Keratinocyte (primary cell): ENCODE measurements at regions not wholly inside any gene's neighbourhood (a gene's known extent, or its start where the extent isn't known, plus 50 kb on each side); places are given as distances from the start of the nearest gene placed in this dataset.

Source experiments
- DNase-seq: peaks from one replicate; pipeline ENCODE4 v3.0.0-alpha.2; 2011; ENCODE audit warnings: low read depth, missing footprints, low spot score
- FAIRE-seq: peaks from 2 replicates; lab custom pipeline; 2011; peaks lifted over from hg19 to GRCh38; lab: Jason Lieb, UNC
- H2AFZ ChIP-seq: 2 replicates; pipeline ENCODE4 v1.6.0; 2012; ENCODE audit warnings: low read length, control low read depth, inconsistent platforms; ENCODE audit not compliant: control insufficient read depth
- H3K27ac ChIP-seq: 2 replicates; pipeline ENCODE4 v1.5.1; 2011; ENCODE audit warnings: low read length; ENCODE audit not compliant: control insufficient read depth, insufficient read depth
- H3K27me3 ChIP-seq: 3 replicates; pipeline ENCODE4 v1.6.0; 2011; ENCODE audit warnings: low read length; ENCODE audit not compliant: control insufficient read depth, insufficient read depth; ENCODE audit errors: extremely low read depth
- H3K36me3 ChIP-seq, 2 experiments: 2 replicates in 1 of 2; 3 replicates in 1 of 2; pipeline ENCODE4 v1.5.1; 2011; ENCODE audit warnings: low read length in 2 of 2, mild to moderate bottlenecking in 1 of 2; ENCODE audit not compliant: control insufficient read depth in 2 of 2, insufficient read depth in 2 of 2; ENCODE audit errors: extremely low read depth in 1 of 2
- H3K4me1 ChIP-seq: 3 replicates; pipeline ENCODE4 v1.5.1; 2011; ENCODE audit warnings: low read length; ENCODE audit not compliant: control insufficient read depth, insufficient read depth; ENCODE audit errors: extremely low read depth
- H3K4me2 ChIP-seq: 3 replicates; pipeline ENCODE4 v1.6.0; 2011; ENCODE audit warnings: low read depth, low read length; ENCODE audit not compliant: control insufficient read depth, insufficient read depth; ENCODE audit errors: extremely low read depth
- H3K4me3 ChIP-seq, 3 experiments: fragments of 200-600 bp in 1 of 3; sonication (generic) in 1 of 3; 2 replicates in 2 of 3; 3 replicates in 1 of 3; pipeline ENCODE4 v1.5.1; 2011 to 2016; ENCODE audit warnings: low read length in 3 of 3, mild to moderate bottlenecking in 3 of 3, control low read depth in 2 of 3, inconsistent platforms in 1 of 3, low read depth in 1 of 3, mixed read lengths in 1 of 3, mixed run types in 1 of 3, moderate library complexity in 1 of 3; ENCODE audit not compliant: control insufficient read depth in 2 of 3, insufficient read depth in 2 of 3; ENCODE audit errors: extremely low read depth in 1 of 3
- H3K79me2 ChIP-seq: 2 replicates; pipeline ENCODE4 v1.6.0; 2012; ENCODE audit warnings: low read length; ENCODE audit not compliant: control insufficient read depth, insufficient read depth
- H3K9ac ChIP-seq: 3 replicates; pipeline ENCODE4 v1.6.0; 2011; ENCODE audit warnings: low read length; ENCODE audit not compliant: control insufficient read depth, insufficient read depth; ENCODE audit errors: extremely low read depth
- H3K9me1 ChIP-seq: 3 replicates; pipeline ENCODE4 v1.6.0; 2011; ENCODE audit warnings: low read length; ENCODE audit not compliant: control insufficient read depth, insufficient read depth; ENCODE audit errors: extremely low read depth
- H3K9me3 ChIP-seq: 2 replicates; pipeline ENCODE4 v1.5.1; 2012; ENCODE audit warnings: low read depth, low read length; ENCODE audit not compliant: control insufficient read depth
- H4K20me1 ChIP-seq: 3 replicates; pipeline ENCODE4 v1.6.0; 2011; ENCODE audit warnings: low read length; ENCODE audit not compliant: control insufficient read depth, insufficient read depth; ENCODE audit errors: extremely low read depth
- EZH2 ChIP-seq: IDR thresholded peaks from one replicate; pipeline ENCODE4 v1.6.1; 2012; ENCODE audit warnings: inconsistent platforms, mild to moderate bottlenecking, low read length, moderate library complexity
- dilution Hi-C: fragments of 300-500 bp; cut with MboI; formaldehyde crosslinking; loops from one replicate; pipeline ENCODE4 v1.7.0; 2020; ENCODE audit warnings: low sequenced_read_pairs; ENCODE audit not compliant: extremely low pct_ligation_motif_present
- TF ChIP-seq, protein P1 (sequence below), 3 experiments: IDR thresholded peaks in 1 of 3; conservative IDR thresholded peaks in 1 of 3; optimal IDR thresholded peaks in 1 of 3; 2 replicates in 2 of 3; 3 replicates in 1 of 3; pipeline versions ENCODE3 to v1.5.1; 2011; ENCODE audit warnings: low read length in 3 of 3, mild to moderate bottlenecking in 3 of 3, moderate library complexity in 2 of 3, control low read depth in 1 of 3, inconsistent platforms in 1 of 3; ENCODE audit not compliant: insufficient read depth in 2 of 3; ENCODE audit errors: extremely low read depth in 1 of 3

DNA sequence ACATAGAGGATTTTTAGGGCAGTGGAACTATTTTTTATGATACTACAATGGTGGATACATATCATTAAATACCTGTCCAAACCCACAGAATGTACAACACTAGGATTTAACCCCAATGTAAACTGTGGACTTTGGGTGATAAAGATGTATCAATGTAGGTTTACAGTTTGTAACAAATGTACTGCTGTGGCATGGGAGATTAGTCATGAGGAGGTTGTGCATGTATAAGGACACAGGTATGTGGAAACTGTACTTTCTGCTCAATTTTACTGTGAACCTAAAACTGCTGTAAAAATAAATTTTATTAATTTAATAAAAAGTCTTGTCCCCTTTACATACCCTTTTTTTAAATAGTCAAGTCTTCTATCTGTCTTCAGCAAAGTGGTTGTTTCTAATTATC is 322.5 kb upstream of the EPHA3 start:
- H3K4me1 ChIP-seq = no peaks in the 10 kb centered on the region
- no peak for FAIRE-seq
- H3K9ac ChIP-seq = no peak overlapping the region
- no peak overlapping the region for H3K4me3 ChIP-seq
- H3K9me1 ChIP-seq = no peaks in the 10 kb centered on the region
- TF ChIP-seq, protein P1, sequence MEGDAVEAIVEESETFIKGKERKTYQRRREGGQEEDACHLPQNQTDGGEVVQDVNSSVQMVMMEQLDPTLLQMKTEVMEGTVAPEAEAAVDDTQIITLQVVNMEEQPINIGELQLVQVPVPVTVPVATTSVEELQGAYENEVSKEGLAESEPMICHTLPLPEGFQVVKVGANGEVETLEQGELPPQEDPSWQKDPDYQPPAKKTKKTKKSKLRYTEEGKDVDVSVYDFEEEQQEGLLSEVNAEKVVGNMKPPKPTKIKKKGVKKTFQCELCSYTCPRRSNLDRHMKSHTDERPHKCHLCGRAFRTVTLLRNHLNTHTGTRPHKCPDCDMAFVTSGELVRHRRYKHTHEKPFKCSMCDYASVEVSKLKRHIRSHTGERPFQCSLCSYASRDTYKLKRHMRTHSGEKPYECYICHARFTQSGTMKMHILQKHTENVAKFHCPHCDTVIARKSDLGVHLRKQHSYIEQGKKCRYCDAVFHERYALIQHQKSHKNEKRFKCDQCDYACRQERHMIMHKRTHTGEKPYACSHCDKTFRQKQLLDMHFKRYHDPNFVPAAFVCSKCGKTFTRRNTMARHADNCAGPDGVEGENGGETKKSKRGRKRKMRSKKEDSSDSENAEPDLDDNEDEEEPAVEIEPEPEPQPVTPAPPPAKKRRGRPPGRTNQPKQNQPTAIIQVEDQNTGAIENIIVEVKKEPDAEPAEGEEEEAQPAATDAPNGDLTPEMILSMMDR (optimal IDR thresholded peaks at IDR 0.05 in 1 of 3, IDR thresholded peaks at IDR 0.05 in 1 of 3, conservative IDR thresholded peaks at IDR 0.05 in 1 of 3; ENCODE audit: extremely low read depth in 1 of 3, insufficient read depth in 2 of 3, low read length in 3 of 3) = no peak
- no peaks in the 10 kb centered on the region for H4K20me1 ChIP-seq
- DNase-seq = no peak
- H3K9me3 ChIP-seq = no peaks in the 10 kb centered on the region
- H3K4me2 ChIP-seq = no peak overlapping the region
- dilution Hi-C loops = no loop called here
- H3K27me3 ChIP-seq = no peaks in the 10 kb centered on the region
- H3K27ac ChIP-seq = no peak overlapping the region
- H3K36me3 ChIP-seq = no peaks in the 10 kb centered on the region
- no peaks in the 10 kb centered on the region for H3K79me2 ChIP-seq
- H2AFZ ChIP-seq = no peak overlapping the region

DNA sequence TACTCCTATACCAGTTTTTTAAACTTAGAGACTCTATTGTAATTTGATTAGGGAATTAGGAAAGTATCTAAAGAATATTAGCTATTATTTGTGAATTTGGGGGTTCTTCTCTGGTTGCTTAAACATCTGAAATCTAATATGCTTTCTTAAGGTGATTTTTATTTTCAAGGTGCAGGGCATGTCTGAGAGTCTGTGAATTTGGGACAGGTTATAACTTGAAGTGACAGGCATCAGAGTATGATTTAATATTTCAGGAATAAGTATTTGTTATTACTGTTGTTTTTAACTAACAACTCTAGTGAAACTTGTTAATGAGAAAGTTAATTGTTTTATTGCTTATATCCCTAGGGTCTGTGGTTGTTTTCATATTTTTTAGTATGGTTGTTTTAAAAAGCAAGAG is 321.6 kb upstream of the EPHA3 start:
- DNase-seq (no peak), FAIRE-seq (no peak)
- no peak overlapping the region for H3K4me2 ChIP-seq
- dilution Hi-C loops = no loop called here
- no peak overlapping the region for H3K9ac ChIP-seq
- no peaks in the 10 kb centered on the region for H3K27me3 ChIP-seq
- no peaks in the 10 kb centered on the region for H3K9me3 ChIP-seq
- H2AFZ ChIP-seq = no peak overlapping the region
- H3K79me2 ChIP-seq = no peaks in the 10 kb centered on the region
- no peaks in the 10 kb centered on the region for H4K20me1 ChIP-seq
- no peak for TF ChIP-seq EZH2
- TF ChIP-seq, protein P1 (optimal IDR thresholded peaks at IDR 0.05 in 1 of 3, IDR thresholded peaks at IDR 0.05 in 1 of 3, conservative IDR thresholded peaks at IDR 0.05 in 1 of 3; ENCODE audit: extremely low read depth in 1 of 3, insufficient read depth in 2 of 3, low read length in 3 of 3) = no peak
- H3K4me3 ChIP-seq = no peak overlapping the region
- H3K36me3 ChIP-seq = no peaks in the 10 kb centered on the region
- H3K9me1 ChIP-seq = no peaks in the 10 kb centered on the region
- H3K4me1 ChIP-seq = no peaks in the 10 kb centered on the region
- H3K27ac ChIP-seq = no peak overlapping the region
